ENCODE measurements at regions not wholly inside any gene's neighbourhood (a gene's known extent, or its start where the extent isn't known, plus 50 kb on each side); places are given as distances from the start of the nearest gene placed in this dataset.

DNA sequence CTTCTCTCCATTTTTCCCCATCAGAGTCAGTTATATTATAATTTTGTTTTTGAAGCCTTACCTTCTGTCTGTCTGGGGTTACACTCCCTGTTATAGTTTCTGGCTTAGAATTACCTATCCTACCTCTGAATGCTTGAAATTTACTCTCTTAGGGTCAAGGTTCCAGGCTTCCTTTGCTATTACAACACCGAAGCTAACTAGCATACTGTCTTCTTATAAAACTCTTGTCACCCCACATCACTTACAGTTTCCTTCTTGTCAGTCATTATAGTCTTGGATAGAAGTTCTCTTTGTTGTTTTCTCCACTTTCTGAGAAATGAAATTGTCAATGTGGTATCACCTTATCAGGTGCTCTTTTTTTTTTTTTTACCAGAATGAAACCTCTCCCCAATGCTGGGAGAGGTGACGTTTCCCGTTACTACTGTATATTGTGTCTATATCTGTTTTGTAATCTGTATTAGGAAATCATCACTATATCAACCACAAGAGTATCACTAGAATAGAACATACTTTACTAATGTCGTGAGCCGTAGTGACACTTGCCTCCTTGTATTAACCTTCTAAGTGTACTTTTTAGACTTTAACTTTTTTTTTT is 69.2 kb upstream of the PSMA6 start:
- DNase-seq: no peak

DNA sequence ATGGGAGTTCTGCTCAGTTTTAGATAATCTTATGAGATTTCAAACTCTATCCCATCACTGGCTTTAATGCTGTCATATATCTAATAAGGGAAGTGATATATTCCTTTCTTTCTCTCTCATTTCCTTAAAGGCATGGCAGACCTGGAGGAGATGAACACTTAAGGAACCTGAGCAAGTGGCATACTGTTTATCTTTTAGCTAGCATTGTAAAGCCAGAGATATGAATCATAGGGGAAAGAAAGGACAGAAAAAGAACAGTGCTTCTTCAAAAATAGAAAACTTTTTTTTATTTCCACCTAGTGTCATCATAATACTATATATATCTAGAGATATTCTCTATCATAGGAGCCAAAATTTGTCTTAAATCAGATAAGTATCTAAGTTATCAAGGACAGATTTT is 68.3 kb upstream of the PSMA6 start:
- no peak for DNase-seq

DNA sequence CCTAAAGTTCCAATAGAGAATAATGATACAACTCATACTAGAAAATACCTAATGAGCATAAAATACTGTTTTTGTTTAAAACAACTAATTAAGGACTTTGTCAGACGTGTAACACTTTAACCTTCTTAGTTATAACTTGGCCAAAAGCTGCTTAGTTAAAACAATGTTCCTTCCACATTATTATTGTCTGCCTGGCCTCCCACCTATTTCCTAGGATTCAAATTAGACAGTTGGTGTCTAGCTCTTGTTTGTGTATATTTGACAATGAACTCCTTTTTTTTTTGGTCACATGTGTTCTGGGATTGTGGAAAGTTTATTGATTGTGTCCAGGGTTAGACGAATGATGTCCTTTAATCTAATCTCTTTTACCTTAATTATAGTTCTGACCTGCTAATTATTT is 67.6 kb upstream of the PSMA6 start:
- no peak for DNase-seq

DNA sequence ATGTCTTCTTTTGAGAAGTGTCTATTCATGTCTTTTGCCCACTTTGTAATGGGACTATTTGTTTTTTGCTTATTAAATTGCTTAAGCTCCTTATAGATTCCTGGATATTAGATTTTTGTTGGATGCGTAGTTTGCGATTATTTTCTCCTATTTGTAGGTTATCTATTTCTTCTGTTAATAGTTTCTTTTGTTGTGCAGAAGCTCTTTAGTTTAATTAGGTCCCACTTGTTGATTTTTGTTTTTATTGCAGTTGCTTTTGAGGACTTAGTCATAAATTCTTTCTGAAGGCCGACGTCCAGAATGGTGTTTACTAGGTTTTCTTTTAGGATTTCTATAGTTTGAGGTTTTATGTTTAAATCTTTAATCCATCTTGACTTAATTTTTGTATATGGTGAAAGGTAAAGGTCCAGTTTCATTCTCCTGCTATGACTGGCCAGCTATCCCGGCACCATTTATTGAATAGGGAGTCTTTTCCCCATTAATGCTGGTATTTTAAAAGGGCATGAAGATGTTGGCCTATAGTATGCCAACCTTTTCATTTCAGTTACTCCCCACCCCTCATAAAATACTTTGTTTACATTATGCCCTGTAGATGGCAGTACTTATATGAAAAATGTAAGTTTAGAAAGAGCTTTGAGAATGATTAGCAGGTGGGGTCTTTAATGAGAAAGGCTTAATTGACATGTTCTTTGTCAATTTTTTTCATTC is 62.9 kb upstream of the PSMA6 start:
- DNase-seq: no peak

DNA sequence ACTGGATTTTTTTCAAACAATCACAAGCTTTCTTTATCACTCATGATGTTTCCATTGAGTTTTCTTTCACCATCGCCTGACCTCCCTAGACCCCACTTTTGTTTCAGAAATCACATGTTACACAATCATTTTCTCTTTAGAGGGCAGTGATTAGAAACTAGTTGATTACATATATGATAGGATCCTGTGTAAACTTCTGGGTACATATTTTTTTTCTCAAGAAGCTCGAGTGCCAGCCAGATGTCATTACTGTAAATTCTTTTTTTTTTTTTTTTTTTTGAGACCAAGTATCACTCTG is 62.4 kb upstream of the PSMA6 start:
- DNase-seq: no peak

DNA sequence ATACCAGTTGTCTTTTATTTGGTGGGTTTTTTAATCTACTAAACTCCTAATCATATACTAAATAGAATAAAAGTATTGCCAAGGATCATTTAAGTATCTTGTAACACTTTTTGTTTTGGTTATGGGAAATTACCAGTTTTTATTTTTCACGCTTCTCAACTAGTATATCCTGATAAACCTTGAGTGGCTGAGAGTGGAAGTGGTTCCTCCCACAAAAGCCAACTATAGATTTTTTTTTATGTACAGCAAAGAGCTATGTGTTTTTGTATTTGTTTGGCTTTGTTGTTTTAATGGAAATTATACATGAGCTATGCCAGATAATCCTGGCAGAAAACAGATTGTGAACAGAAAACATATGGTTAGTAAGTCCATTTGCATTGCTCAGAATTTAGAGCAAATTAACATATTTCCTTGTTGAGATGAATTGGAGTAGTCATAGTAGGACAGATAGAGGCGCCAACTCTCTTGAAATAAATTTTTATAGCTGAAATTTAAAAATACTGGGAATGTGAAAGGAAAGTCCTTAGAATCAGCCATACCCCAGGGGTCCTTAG is 60.9 kb upstream of the PSMA6 start:
- DNase-seq: no peak

DNA sequence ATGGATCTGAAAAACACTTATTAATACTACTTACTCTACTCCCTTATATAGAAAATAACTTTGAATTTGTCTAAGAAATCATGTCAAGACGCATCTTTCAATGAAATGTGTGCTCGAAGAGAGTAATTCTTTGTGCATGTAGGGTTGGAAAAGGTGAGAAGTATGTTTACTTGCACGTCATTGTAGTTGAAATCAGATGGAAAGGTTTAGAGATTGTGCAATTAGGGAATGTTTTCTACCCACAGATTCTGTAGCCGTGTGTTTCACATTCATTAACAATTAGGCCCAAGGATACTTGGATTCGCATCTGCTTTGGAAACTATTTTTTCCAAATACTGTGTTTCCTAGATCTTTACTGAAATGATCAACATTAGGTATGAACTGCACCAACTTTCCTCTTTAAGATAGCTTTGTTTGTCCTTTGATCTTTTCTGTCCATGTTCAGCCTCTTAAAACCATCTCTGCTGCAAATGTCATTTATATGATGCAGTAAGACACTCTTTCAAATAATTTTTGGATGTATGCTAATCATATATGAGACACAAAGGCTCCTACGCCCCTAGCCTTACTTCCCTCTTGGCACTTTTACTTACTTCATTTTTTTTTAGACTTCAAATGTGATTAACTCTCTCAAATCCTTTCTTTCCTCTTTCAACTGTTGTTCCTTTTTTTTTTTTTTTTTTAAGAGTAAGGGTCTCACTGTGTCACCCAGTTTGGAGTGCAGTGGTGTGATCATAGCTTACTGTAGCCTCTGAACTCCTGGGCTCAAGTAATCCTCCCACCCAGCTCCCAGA is 58.0 kb upstream of the PSMA6 start:
- no peak for DNase-seq

DNA sequence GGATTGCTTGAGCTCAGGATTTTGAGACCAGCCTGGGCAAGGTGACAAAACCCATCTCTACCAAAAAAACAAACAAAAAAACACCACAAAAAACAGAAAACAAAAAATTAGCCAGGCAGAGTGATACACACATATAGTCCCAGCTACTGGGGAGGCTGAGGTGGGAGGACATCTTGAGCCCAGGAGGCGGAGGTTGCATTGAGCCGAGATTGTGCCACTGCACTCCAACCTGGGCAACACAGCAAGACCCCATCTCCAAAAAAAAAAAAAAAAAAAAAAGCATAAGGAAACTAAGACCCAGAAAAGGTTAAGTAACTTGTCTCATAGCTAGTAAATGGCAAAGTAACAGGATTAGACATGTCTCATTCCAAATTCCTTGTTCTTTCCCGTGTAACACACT is 56.3 kb upstream of the PSMA6 start:
- DNase-seq: no peak

DNA sequence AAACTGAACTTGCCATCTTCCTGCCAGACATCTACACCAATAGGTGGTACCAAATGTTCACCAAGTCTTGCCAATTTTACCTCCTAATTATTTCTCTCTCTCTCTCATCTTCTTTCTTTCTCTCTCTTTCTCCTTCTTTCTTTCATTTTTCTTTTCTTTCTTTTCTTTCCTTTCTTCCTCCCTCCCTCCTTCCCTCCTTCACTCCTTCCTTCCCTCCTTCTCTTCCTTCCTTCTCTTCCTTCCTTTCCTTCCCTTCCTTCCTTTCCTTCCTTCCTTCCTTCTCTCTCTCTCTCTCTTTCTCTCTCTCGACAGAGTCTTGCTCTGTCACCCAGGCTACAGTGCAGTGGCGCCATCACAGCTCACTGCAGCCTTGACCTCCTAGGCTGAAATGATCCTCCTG is 55.4 kb upstream of the PSMA6 start:
- DNase-seq: no peak

DNA sequence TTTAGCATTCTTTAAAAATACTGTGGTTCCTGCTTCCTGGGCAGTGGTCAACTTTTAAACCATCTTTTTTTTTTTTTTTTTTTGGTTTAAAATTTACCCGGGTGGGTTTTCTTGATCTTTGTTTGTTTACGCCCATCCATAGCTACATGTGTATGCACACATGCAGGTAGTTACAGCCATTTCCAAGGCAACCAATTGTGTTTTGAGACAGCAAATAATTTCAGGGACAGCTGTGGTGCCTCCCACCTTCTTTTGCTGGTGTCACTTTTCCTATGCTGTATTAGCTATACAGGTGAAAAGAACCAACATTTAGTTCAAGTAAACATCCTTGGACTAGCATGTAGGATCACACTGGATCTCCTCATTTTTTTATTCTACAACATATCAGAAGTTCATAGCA is 52.0 kb upstream of the PSMA6 start:
- no peak for DNase-seq

All from kidney glomerular epithelial cell (primary cell).